ENCODE measurements at regions not wholly inside any gene's neighbourhood (a gene's known extent, or its start where the extent isn't known, plus 50 kb on each side); places are given as distances from the start of the nearest gene placed in this dataset.
A peak's percentile ranks its signal among the peaks of the same experiment; 100 is the strongest.
"Not testable (repeated sequence)": the region's sequence is repeated elsewhere in the genome, so short reads cannot be mapped to it uniquely, and the experiment has no call there.

DNA sequence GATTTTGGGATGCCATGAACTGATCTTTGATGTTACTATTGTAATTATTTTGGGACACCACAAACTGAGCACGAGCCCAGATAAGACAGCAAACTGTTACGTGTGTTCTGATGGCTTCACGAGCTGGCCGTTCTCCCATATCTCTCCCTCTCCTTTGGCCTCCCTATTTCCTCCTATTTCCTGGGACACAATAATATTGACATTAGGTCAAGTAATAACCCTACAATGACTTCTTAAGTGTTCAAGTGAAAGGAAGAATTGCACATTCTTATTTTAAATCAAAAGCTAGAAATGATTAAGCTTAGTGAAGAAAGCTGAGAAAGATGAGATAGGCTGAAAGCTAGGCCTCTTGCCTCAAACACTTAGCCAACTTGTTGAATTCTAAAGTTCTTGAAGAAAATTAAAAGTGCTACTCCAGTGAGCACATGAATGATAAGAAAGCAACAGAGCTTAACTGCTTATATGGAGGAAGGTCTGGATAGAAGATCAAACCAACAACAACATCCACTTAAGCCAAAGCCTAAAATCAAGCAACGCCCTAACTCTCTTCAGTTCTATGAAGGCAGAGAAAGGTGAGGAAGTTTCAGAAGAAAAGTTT, 247.1 kb downstream of the LRRC70 start:
- DNase-seq, result no peak

DNA sequence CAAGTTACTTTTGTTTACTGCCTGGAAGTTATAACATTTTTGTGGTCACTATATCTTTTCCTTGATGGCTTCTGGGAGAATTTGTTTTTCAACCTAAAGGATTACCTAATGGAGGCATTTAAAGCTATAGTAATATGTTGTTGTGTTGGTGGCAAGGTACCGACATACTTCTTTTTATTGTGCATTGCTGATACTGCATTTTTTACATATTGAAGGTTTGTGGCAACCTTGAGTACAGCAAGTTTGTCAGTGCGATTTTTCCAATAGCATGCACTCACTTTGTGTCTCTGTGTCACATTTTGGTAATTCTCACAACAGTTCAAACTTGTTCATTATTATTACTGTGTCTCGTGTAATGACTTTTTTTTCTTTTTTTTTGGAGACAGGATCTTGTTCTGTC, 246.3 kb downstream of the LRRC70 start:
- no peak for DNase-seq

DNA sequence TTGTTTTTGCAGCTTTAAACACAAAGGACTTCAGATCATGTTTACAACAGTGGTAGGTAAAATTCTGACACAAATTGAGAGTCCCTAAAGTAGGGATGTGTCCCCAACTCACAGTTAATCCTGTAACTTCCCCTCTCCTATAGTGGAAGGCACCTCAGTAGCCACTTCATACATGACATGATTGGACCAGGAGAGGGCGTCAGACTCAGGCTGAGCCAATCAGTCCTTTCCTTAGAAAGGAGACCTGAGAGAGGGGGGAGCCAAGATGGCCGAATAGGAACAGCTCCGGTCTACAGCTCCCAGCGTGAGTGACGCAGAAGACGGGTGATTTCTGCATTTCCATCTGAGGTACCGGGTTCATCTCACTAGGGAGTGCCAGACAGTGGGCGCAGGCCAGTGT, 238.4 kb downstream of the LRRC70 start:
- DNase-seq, result peak in 1 of 2 experiments; percentile 2

DNA sequence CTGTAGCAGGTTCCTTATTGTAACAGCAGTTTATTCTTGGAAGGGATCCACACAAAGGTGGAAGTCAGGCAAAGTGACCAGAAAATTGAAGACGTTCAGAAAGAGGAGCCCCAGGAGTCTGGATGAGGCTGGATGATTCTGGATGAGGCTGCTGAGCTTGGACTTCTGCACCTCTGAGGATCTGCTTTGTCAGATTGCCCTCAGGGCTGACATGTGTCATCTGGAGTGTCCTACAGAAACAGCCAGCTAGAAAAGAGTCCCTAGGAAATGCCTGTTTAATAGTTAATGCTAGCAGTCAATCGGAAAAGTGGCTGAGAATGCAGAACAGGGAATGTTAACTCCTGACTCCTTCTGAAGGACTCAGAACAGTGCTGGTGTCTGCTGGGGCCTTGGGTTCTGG, 236.4 kb downstream of the LRRC70 start:
- no peak for DNase-seq

DNA sequence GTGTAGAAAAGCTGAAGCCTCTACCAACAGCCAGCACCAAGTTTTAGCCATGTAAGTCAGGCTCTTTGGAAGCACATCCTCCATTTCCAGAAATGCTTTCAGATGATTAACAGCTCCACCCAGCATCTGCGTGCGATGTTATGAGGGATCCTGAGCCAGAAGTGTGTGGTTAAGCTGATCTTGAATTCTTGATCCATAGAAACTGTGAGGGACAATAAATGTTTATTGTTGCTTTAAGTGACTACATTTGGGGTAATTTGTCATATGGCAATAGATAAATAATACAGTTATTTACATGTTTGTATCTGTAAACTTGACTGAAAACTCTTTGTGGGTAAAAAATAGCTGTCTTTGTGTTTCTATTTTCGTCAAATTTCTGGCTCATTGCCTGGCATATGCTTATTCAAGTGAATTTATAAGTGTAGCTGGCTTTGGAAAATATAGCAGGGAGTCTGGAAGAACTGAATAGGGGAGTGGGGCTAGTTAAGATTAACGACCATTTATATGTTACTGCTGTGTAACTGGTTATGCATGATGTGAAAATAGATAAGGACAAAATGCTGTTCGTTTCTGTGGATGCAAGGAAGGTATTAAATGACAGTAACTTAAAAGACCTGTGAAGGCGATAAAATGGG, 234.1 kb downstream of the LRRC70 start:
- DNase-seq, result no peak

DNA sequence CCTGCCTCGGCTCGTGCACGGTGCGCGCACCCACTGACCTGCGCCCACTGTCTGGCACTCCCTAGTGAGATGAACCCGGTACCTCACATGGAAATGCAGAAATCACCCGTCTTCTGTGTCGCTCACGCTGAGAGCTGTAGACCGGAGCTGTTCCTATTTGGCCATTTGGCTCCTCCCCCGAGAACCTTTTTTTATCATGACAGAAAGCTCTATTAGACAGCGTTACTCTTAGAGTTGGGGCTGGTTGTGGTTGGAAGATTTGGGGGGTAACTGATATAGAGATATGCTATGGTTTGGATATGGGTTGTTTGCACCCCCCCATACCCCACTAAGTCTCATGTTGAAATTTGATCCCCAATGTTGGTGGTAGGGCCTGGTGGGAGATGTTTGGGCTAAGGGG, 226.2 kb downstream of the LRRC70 start:
- DNase-seq, result peak in 1 of 2 experiments; percentile 4

DNA sequence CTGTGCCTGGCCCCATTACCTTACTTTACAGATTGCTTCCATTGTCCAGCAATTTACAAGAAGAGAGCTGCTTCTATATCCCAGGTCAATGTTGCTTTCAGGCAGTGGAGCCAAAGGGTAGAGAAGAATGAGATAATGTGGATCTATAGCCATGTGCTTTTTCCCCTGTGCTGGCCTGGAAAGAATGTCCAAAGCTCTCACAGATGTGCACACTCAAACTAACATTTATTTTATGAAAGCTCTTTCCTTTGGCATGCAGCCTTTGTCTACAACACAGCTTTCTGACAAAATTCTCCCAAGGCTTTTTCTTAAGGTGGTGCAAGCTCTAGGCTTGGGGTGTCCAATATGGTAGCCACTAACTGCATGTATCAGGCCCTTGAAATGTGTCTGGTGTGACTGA, 217.3 kb downstream of the LRRC70 start:
- no peak for DNase-seq

DNA sequence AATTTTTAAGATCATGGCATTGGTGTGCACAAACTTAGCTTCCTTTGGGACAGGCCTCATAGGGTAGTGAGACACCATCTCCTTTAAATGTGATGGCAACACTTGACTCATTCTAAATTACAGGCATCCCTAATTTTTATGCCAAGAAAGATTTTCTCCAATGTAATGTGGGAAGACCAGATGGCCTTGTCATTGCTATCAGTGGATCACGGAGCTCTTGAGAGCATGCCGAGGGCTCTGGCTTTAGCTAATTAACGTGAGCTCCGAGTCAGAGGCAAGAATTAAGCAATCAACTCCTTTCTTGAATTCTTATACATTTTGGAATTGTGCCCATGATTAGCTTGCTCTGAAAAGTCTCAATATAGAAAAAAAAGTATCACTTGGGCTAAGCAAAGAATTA, 215.8 kb downstream of the LRRC70 start:
- DNase-seq, result no peak

DNA sequence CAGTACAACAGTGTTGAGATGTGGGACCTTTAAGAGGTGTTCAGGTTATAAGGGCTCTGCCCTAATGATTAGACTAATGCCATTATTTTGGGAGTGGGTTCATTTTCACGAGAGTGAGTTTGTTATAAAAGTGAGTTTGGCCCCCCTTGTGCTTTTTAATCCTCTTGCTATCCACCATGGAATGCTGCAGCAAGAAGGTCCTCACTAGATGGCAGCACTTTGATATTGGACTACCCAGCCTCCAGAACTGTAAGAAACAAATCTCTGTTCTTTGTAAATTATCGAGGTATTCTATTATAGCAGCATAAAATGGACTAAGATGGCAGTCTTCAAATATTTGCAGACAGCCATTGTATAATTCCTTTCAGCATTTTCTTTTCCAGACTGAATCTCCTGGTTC, 212.4 kb downstream of the LRRC70 start:
- DNase-seq, result peak in 1 of 2 experiments; percentile 6

DNA sequence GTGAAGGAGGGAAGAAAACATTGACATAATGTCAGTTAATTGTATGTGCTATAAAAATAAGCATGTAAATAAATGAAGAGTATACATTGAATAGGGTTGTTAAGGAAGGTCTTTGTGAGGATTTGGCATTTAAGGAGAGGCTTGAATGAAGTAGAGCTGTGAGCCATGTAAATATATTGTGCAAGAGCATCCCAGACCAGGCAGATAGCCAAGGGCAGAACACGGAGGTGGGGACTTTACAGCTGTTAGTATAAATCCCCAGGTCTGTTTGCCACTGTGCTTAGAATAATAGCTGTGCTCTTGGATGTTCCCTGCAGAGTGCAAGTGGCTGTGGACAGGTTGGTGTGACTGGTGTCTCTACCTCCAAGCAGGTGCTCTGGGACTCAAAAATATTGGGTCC, 211.7 kb downstream of the LRRC70 start:
- DNase-seq, result no peak

DNA sequence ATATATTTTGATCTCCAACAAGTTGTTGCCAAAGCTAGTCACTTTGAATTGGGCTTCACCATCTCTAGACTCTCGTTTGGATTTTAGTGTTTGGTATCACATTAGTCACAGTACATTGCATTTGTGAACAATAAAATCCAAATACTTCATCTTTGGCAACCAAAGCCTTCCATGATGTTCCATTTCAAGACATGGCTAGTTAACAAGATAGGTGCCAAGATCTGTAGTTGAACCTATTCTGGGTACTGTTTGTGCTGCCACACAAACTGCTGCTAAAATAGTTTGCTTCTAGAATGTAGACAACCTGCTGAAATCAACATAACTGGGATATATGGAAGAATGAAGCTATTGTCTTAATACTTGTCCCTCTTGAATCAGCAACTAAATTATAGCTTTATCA, 207.5 kb downstream of the LRRC70 start:
- DNase-seq, result no peak

DNA sequence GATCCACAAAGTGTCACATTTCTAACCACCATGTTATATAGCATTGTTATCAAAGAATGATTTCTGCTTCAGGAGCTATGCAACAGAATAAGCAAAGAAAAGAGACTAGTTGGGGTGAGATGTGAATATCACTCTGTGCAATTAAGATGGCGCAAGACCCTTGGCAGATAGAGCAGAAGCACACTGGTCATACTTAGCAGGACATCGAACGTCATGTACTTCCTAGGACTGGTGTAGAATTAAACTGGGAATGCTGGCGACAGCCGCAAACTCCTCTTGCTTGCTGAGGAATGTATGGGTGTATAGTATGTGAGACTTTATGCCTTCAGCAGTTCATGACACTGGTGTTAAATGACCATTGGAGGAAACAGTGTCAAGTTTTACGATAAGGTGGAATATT, 207.0 kb downstream of the LRRC70 start:
- no peak for DNase-seq

DNA sequence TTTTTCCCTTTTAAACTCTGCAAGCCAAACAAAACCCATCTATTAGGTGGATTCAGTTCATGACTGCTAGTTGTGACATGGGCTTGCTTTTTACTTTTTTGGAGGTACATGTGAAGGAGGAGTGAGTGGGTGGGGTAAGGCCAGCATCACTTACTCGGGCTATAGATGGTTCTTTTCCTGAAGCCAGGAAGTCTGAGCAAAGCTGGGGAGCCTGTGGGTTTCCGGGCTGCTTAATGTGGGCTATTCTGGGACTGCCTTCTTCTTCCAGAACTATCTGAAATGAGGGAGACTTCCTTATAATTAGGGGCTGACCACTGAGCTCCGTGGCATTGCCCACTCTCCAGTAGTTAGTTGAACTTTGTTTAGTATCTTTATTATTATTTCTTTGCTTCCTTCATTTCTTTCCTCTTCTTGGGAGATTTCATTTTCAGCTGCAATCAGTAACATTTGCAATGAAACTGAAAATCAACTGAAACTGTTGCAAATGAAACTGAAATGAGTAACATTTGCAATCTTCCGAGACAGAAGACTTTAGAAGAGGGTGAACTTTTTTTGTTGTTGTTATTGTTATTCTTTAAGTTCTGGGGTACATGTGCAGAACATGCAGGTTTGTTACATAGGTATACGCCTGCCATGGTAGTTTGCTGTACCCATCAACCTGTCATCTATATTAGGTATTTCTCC, 204.9 kb downstream of the LRRC70 start:
- no peak for DNase-seq

DNA sequence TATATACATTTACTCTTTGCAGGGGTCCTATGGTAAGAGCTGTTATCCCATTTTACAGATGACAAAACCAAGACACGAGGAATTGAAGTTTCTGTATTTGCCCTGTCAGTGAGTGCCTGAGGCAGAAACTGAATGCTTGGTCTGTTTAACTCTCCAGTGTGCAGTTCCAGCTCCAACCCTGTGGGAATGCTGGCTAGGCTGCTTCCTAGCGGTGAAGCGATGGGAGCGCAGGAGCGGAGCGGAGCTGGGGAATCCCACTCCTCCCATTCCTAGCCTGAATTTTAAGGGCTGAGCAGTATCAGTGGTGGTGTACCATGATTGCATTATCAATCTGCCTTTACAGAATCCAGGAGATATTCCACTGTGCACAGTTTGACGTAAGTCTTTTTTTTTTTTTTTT, 202.3 kb downstream of the LRRC70 start:
- no peak for DNase-seq

DNA sequence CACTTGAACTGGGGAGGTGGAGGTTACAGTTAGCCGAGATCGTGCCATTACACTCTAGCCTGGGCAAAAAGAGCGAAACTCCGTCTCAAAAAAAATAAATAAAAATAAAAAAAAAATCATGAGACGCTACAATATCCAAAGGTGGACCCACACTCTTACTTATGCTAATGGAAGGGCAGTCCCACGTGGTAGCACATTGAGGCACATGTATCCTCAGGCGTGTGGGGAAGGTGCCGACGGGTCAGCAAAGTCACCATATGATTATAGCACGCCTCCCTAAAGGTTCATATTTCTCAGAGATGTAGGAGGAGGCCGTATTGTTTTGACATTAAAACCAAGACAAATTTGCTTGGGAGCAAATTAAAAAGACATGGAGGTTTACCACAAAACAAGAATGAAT, 201.6 kb downstream of the LRRC70 start:
- DNase-seq, result no peak

DNA sequence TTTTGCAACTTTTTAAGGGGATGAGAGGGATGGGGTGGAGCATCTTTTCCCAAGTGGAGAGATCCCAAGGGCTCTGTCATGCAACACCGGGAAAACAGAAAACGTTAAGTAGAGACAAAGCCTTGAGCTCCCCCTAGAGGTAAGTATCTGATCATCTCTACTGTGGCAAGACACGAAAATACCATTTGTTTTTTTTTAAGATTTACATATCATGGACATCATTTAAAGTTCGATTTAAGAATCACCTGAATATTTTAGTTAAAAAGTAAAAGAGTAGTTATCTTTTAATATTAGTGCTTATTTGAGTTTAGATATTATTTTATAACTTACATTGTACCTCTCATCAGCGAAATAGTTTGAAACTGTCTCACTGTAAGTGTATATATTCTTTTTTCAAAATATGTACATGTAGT, 200.4 kb downstream of the LRRC70 start:
- peak; percentile 15 to 75 for DNase-seq

DNA sequence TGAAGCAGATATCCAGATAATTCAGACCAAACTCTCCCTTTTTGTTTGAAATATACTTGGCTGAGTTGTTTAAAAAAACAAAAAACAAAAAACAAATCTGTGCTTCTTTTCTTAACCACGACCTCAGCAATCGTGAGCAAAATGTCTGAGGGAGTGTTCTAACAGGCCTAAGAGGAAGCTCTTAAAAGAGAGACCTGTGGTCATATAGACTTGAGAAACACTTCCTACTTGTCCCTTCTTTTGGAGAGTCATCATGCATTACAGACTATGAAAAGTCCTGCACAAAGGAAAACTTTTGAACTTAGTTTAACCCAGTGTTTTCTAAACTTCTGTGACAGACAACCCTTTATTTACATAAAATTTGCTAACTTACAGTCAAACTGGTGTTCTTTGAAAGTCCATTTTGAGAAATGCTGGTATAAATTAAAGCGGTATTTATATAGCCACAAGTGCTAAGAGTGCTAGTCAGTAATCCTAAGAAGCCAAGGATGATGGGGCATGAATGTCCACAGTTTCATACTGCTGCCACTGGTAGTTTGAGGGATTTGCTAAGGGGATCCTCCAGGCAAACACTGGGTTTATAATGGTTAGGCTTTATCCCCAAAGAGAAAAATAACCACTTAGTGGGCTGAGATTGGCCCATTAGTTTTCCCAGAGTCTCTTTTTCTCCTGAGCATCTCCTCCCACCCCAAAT, 199.8 kb downstream of the LRRC70 start:
- DNase-seq, result no peak

DNA sequence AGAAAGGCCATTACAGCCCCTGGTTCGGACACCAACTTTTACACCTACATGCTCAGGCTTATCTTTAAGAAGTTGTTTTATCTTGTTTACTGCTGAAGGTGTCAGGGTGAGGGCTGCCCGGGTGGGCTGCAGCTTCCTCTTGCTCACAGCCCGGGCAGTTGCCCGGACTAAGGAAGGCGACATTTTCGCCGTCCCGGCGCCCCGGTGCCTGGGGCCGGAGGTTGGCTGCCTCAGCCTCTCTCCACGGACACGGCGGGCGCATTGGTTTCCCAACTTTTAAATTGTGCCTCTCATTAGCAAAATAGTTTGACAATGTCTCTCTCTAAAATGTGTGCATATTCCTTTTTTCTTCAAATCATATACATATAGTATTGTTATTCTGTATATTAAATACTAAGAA, 198.5 kb downstream of the LRRC70 start:
- not testable (repeated sequence) for DNase-seq

DNA sequence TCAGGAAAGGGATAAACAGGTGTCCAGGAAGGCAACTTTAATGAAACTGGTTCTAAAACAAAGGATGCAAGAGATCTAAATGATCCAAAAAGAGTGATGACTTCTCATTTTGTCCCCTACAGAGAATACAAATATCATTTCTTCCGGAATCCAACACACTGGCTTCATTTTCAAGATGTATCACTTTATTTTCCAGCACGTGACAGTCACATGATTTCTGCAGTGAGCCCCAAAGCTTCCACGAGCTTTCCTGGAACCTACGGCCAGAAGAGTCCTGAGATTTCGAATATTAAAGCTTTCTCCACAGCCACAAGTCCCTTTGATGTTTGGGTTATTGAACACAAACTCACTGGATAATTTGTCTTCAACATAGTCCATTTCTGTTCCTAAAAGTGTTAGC, 198.0 kb downstream of the LRRC70 start:
- DNase-seq, result not testable (repeated sequence)

DNA sequence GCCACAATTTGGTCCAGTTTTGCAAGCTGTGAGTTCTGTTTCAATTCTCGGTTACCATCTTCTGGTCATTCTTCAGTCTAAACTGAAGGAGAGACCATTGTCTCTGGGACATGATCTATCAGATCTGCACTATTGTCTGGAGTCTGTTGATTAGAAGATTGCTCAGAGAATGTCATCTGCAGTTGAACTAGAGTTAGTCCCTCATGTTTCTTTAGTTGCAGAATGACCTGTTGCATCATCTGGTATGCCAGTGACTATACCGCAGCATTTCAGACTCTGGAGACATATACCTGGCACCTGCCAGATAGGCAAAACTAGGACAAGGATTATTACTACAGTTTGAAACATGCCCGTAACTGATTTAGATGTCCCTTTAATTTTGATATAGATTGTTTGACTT, 194.8 kb downstream of the LRRC70 start:
- DNase-seq, result no peak

DNA sequence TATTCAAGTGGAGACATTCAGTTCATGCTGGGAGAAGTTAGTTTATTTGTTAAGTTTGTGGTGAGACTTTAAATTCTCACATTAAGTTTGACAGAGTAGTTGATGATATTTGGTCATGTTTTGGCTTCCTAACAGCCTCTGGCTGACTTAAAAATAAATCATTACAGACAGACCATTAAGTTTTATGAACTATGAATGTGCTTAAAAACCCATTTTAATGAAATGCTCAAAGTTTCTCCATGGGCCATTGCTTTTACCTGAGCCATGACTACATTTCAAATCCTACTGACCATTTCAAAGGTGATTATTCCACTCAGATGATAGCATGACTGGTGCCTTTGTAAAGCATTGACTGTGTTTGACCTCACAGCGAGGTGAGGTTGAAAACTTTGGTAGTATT, 192.7 kb downstream of the LRRC70 start:
- DNase-seq, result no peak

DNA sequence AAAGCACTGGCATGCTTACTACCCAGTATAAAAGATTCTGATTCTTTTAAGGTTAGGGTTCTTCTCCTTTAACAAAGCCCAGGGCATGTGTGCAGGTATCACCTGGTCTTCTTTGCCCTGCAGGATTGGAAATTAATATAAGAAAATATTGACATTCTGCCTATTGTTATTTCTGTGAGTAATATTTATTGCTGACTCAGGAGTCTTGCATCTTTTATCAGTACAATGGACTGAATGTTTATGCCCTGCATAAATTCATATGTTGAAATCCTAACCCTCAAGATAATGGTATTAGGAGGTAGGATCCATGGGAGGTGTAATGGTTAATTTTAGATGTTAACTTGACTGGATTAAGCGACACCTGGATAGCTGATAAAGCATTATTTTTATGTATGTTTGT, 189.0 kb downstream of the LRRC70 start:
- DNase-seq, result no peak

DNA sequence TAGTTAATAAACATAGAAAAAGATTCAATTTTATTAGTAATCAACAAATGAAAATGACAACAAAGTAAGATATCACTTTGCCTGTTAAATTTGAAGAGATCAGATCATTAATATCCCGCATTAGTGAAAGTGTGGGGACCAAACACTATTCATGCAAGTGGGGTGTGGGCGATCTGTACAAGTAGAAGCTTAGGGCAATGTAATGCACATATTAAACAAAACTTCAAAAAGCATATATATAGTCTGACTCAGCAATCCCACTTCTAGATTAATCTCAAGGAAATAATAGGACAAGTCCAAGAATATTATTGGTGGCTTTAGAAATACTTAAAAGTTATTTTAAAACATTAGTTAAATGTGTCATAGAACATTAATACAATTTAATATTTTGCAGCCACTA, 188.5 kb downstream of the LRRC70 start:
- no peak for DNase-seq

DNA sequence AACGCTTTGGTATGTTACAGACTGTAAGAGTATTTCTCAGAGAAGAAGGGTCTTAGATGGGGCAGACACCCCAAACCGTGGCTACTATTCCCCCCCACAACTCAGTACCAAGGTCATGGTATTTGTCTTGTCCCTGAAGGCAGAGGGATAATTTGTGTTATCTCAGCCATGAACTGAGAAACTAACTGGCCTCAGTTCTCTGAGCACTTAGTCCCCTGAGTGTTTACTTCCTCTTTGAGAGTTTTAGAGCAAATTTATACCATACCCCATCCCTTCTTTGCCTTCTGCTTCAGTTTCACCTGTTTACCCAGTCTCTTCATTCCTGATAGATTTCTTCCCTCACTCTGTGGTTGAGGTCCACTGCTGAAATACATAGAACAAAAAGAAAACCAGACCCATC, 183.9 kb downstream of the LRRC70 start:
- no peak for DNase-seq

Data from NCI-H526 (cell line).